ENCODE measurements at regions not wholly inside any gene's neighbourhood (a gene's known extent, or its start where the extent isn't known, plus 50 kb on each side); places are given as distances from the start of the nearest gene placed in this dataset.

GRCh38 chr7:94297397-94297838, 97.3 kb upstream of the COL1A2 start:
- TF ChIP-seq CREB1 (CRISPR knock-in tag; IDR thresholded peaks at IDR 0.05; ENCODE audit: low read depth) (no peak), EZH2 (IDR thresholded peaks at IDR 0.05; ENCODE audit: low read depth, unreplicated experiment) (no peak)
